Brain microvascular endothelial cell (primary cell): ENCODE measurements at regions not wholly inside any gene's neighbourhood (a gene's known extent, or its start where the extent isn't known, plus 50 kb on each side); places are given as distances from the start of the nearest gene placed in this dataset.
"Not testable (repeated sequence)": the region's sequence is repeated elsewhere in the genome, so short reads cannot be mapped to it uniquely, and the experiment has no call there.

ENCODE experiments used
- DNase-seq: peaks from one replicate; pipeline ENCODE4 v3.0.0-alpha.2; 2020
- H3K27ac ChIP-seq: fragments of 250-450 bp; sonication (Bioruptor Pico); 2 replicates; pipeline ENCODE4 v1.5.1; 2020; ENCODE audit warnings: mild to moderate bottlenecking, moderate library complexity
- H3K27me3 ChIP-seq: fragments of 250-450 bp; sonication (Bioruptor Pico); replicated peaks from 2 replicates; pipeline ENCODE4 v1.5.1; 2020; ENCODE audit warnings: mild to moderate bottlenecking
- H3K36me3 ChIP-seq: fragments of 250-450 bp; sonication (Bioruptor Pico); replicated peaks from 2 replicates; pipeline ENCODE4 v1.5.1; 2020; ENCODE audit warnings: mild to moderate bottlenecking
- H3K4me3 ChIP-seq: 2 replicates; pipeline ENCODE4 v1.5.1; 2011; ENCODE audit warnings: low read depth, mild to moderate bottlenecking, control low read depth, low read length, moderate library complexity
- CTCF ChIP-seq: IDR thresholded peaks from 2 replicates; pipeline ENCODE4 v1.5.1; 2011; ENCODE audit warnings: low read depth, mild to moderate bottlenecking, moderate library complexity, low read length, control low read depth, inconsistent platforms; ENCODE audit errors: missing control alignments
- in situ Hi-C: cut with HindIII; loops from 2 replicates; pipeline ENCODE4 v1.10.0; 2017; ENCODE audit warnings: low sequenced_read_pairs, low pct_ligation_motif_present

DNA sequence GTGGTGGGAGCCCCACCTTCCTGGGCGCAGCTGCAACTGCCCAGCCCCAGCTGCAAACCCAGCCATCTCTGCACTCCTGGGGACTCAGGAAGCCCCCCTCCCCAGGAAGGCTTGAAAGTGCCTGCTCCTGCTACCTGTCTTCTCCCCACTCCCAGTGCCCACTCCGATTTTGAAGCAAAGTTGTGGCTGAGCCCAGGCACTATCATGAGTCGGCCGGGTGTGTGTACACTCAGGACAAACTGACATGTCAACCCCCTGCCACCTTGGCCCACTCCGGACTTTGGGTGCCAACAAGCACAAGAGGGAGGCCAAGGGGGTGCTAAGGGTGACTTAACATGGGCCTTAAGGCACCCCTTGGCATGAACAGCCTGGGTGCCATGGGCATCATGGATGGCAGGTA, 325.5 kb upstream of the PTGER4 start:
- DNase-seq = no peak
- Histone ChIP-seq H3K4me3 (no peak overlapping the region), H3K27ac (no peak overlapping the region), H3K36me3 (no peaks in the 10 kb centered on the region), H3K27me3 (no peaks in the 10 kb centered on the region)
- in situ Hi-C loops = no loop called here
- TF ChIP-seq CTCF = no peak

- DNase-seq = no peak
- TF ChIP-seq CTCF = no peak
- Histone ChIP-seq H3K27ac (no peak overlapping the region), H3K27me3 (no peaks in the 10 kb centered on the region), H3K4me3 (no peak overlapping the region), H3K36me3 (no peaks in the 10 kb centered on the region)
- in situ Hi-C loops = no loop called here
These were observed 326.3 kb upstream of the PTGER4 start for GRCh38 chr5:40353442-40353841.

- no peak for TF ChIP-seq CTCF
- no peak for DNase-seq
- no peak overlapping the region for H3K27ac ChIP-seq
- in situ Hi-C loops = no loop called here
- H3K27me3 ChIP-seq = no peaks in the 10 kb centered on the region
- no peaks in the 10 kb centered on the region for H3K36me3 ChIP-seq
- H3K4me3 ChIP-seq = no peak overlapping the region
These were observed 331.6 kb upstream of the PTGER4 start for GRCh38 chr5:40347981-40348725.

DNA sequence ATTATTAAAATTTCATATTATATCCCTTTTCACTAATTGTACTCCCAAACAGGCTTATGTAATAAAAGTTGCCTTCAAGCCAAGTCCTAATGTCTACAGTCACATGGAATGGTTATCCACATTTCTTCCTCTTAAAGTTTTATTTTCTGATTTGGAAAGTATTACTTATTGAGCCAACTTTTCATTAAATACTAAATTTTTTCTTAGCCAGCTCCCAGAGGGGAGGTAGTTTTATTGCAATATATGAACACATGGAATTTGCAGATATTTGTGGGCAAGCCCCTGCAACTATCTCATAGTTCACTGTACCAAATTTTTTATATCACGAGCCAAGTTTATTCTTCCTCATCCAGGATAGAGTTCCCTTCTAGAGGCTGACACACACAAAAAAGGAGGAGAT, 332.8 kb upstream of the PTGER4 start:
- no peak overlapping the region for H3K27ac ChIP-seq
- no peaks in the 10 kb centered on the region for H3K36me3 ChIP-seq
- no peak for DNase-seq
- H3K27me3 ChIP-seq = no peaks in the 10 kb centered on the region
- in situ Hi-C loops = no loop called here
- no peak overlapping the region for H3K4me3 ChIP-seq
- no peak for TF ChIP-seq CTCF

- H3K27ac ChIP-seq = not testable (repeated sequence)
These were observed 341.3 kb upstream of the PTGER4 start for GRCh38 chr5:40338434-40338833.

GRCh38 chr5:40334242-40334635, 345.5 kb upstream of the PTGER4 start:
- TF ChIP-seq CTCF = no peak
- no peaks in the 10 kb centered on the region for H3K27me3 ChIP-seq

More at GRCh38 chr5:40338434-40338833, 341.3 kb upstream of the PTGER4 start:
- H3K27me3 ChIP-seq, DNase-seq, H3K4me3 ChIP-seq, in situ Hi-C loops, H3K36me3 ChIP-seq: not testable (repeated sequence)

More at GRCh38 chr5:40334242-40334635, 345.5 kb upstream of the PTGER4 start:
- Histone ChIP-seq H3K27ac (no peak overlapping the region), H3K36me3 (no peaks in the 10 kb centered on the region), H3K4me3 (no peak overlapping the region)
- DNase-seq = no peak
- in situ Hi-C loops = no loop called here
